ENCODE measurements at regions not wholly inside any gene's neighbourhood (a gene's known extent, or its start where the extent isn't known, plus 50 kb on each side); places are given as distances from the start of the nearest gene placed in this dataset.

GRCh38 chr6:14270925-14271788 lies 153.6 kb downstream of the CD83 start:
- TF ChIP-seq ZNF565 (CRISPR knock-in tag; conservative IDR thresholded peaks at IDR 0.05; ENCODE audit: low read depth), result no peak
- no peak for TF ChIP-seq ZFP3 (CRISPR knock-in tag; IDR thresholded peaks at IDR 0.05)
- no peak for TF ChIP-seq ZC3H10 (CRISPR knock-in tag; IDR thresholded peaks at IDR 0.05)
- no peak for TF ChIP-seq PATZ1 (CRISPR knock-in tag; IDR thresholded peaks at IDR 0.05; ENCODE audit: borderline replicate concordance)
- TF ChIP-seq ZFP30 (CRISPR knock-in tag; IDR thresholded peaks at IDR 0.05), result no peak
- TF ChIP-seq RARB (CRISPR knock-in tag; IDR thresholded peaks at IDR 0.05), result no peak
- no peak for TF ChIP-seq SNAI2 (CRISPR knock-in tag; IDR thresholded peaks at IDR 0.05)
- no peak for TF ChIP-seq ARNTL (CRISPR knock-in tag; IDR thresholded peaks at IDR 0.05; ENCODE audit: borderline replicate concordance, low read depth)
- TF ChIP-seq CREB5 (CRISPR knock-in tag; IDR thresholded peaks at IDR 0.05; ENCODE audit: low read depth), result no peak
- TF ChIP-seq GLIS3 (CRISPR knock-in tag; IDR thresholded peaks at IDR 0.05), result no peak
- TF ChIP-seq ZNF70 (CRISPR knock-in tag; IDR thresholded peaks at IDR 0.05), result no peak
- no peak for TF ChIP-seq PPARA (CRISPR knock-in tag; IDR thresholded peaks at IDR 0.05; ENCODE audit: borderline replicate concordance)
- TF ChIP-seq TCF4 (CRISPR knock-in tag; IDR thresholded peaks at IDR 0.05; ENCODE audit: borderline replicate concordance), result no peak
- no peak for TF ChIP-seq OSR1 (CRISPR knock-in tag; IDR thresholded peaks at IDR 0.05)
